HUDEP-2 (cell line): ENCODE measurements at regions not wholly inside any gene's neighbourhood (a gene's known extent, or its start where the extent isn't known, plus 50 kb on each side); places are given as distances from the start of the nearest gene placed in this dataset.

ENCODE experiments used
- DNase-seq, 76 experiments: peaks; one replicate each; lab custom pipeline; 2025; ENCODE audit not compliant: unreplicated experiment in 76 of 76; lab: John Stamatoyannopoulos, UW

DNA sequence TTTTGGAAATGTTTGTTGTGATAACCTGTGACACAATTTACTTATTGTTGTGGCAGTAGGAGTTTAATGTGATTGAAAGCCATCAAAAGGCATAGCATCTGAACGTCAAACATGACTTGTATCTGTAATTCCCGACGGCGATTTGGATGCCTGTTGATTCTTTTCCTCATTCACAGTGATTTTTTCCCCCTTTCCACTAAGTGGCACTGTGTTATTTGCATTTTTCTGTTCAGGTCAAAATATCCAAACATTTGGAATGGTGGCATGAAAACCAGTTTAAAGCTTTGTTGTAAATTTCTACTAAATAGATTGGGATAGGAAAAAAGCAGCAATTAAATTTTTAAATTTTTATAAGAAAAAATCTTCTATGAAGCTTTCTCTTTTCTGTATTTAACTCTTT, 259.9 kb upstream of the KCNH8 start:
- DNase-seq: no peak

DNA sequence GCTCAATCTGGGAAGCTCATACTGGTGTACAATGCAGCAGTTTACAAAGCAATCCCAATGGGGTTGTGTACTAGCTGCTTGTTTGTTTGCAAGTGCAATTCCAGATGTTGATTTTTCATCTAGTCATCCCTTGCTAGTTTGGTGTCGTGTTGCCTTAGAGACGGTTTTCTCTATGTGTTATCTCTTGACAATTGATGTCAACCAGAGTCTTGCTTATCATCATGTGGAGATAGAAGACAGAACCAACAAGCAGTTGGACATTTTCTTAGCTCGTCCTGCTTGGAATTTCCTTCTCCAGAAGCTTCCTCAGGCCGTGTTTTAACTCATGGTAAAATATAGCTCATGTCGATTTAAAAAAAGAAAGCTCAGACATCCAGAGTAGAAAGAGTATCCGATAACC, 262.0 kb upstream of the KCNH8 start:
- no peak for DNase-seq

DNA sequence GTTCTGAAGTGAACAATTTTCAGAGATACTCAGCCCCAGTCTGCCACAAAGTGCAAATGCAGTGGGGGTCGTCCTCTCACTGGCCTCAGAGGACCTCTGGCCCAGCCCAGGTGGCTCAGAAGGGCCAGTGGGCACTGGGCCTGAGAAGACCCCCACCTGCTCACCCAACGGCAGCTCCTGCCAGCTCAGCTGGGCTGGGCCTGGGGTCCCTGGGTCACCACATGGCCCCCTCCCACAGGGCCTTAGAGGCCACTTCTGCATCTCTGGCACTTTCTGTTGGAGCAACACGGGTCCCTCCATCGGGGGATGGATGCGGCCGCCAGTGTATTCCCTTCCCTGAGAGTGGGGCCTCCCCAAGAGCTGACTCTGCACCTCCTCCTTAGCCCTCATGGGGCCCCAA, 262.7 kb upstream of the KCNH8 start:
- no peak for DNase-seq

DNA sequence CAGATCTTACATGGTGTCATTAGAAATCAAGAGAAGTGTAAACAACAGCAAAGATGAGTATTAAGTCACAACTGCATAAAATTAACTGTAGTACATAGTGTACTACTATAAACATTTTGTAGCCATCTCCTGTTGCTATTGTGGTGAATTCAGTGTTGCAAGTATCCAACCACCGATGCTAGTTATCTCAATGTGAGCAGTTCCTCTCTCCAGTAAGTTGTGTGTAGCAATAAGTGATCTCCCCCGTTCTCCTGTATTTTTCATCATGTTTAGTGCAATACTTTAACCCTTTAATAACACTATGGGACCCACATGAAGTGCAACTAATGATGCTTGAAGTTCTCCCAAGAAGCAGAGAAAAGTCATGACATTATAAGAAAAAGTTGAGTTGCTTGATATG, 264.7 kb upstream of the KCNH8 start:
- DNase-seq: no peak

DNA sequence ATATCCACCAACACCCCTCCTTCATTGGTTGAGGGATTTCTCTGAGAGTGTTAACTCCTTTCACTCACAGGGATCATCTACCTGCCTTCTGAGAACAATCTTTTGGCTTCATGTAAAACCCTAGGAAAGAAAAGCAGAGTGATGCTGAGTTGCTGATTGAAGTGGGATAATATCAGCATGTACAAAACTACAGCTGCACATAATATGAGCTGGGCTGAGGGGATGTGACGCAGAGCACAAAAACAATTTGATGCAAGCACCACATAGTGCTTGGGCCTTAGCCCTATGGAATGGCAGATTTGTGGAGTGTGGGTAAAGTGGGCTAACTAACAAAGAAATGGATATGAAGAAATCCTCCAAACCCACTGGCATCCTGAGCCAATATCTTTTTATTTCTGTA, 267.6 kb upstream of the KCNH8 start:
- DNase-seq: no peak

DNA sequence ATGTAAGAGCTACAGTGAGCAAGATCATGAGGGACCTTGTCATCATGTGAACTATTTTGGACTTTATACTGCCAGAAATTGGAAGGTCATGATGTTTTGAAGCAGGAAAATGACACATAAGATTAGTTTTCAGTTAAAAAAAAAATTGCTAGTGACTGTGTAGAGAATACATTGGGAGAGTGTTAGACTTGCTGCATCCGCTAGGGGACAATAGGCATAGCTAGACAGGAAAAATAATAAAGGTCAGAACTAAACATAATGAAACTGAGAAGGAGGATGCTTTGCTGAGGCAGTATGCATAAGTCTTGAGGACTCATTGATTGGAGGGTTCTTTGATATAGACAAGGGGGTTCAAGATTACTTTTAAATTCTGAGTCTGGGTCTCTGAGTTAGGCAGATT, 275.8 kb upstream of the KCNH8 start:
- no peak for DNase-seq

DNA sequence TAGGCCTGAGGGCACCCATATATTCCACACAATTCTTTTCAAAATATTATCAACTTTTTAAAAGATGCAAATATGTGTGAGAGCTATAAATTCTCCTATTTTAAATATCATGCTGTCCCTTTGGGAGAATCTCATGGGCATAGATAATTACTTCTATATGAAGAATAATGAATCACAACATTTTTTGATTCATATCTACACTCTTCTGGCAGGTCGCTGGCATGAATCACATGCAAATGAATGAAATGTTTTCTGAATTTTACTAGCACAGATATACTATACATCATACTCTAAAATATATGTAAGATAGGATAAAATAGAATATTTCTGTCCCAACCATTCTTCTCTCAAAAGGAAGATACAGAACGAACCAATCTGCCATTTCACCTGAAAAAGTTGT, 277.7 kb upstream of the KCNH8 start:
- DNase-seq: no peak

DNA sequence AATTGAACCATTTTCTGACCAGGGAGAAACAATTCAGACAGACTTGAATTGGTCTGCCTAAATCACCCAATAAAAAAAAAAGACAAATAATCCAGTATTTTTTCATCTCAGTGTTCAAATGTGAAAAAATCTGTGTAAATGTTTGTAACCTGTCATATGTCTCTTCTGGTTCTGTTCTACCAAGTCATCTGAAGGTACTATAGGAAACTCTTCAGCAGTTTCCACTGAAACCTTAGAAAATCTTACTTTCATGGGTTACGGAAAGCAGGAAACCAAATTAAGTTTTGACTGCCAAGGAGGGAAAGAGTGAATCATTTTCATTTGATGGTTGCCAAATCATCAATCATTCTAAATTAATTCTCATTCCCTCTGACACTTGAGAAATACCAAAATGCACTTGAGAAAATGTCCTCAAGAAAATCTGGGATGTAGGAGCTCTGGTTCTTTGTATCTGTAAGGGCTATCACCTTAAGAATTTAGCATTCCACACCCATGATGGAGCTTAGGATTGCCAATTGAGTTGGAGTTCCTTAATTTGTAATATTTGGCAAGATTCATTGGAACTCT, 278.2 kb upstream of the KCNH8 start:
- DNase-seq: no peak

DNA sequence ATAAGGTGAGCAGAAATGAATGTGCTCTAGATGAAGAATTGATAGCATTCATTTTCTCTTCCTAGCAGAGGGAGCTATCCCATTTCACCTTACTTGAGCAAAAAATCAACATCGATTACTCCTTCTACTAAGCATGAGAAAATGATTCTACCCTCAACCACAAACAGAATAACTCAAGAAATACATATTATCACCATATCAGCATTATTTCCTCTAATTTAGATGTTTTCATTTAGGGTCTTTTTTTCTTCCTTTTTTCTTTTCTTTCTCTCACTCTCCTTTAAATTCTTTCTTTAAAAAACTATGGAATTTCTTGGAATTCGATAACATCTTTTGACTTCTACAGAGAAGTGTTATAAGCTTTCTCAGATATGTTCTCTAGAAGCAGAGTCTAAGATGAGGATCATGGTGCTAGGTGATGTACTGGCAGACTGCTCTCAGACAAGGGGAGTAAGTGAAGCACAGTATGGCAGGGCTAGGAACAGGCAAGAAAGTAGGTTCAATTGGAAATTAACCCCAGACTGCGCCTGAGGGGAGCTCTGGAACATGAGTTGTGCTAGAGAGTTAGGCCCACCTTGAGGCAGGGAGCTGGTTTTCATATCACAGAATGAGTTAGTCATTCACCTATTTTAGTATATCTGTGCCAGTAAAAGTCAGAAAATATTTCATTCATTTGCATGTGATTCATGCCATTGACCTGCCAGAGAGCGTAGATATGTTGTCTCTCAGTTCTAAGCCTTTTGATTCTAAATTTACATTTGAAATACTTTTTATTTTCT, 279.2 kb upstream of the KCNH8 start:
- DNase-seq: no peak

DNA sequence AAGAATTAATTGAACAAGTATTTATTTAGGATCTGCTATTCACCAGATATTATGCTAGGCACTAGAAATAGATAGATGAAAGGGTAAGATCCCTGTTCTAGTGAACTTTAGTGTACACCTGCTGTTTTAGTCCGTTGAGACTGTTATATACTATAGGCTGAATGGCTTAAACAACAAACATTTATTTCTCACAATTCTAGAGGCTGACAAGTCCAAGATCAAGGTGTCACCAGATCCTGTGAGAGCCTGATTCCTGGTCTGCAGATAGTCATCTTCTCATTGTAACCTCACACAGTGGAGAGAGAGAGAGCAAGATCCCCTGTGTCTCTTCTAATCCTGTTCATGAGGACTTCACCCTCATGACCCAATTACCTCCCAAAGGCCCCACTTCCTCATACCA, 281.4 kb upstream of the KCNH8 start:
- DNase-seq: no peak

DNA sequence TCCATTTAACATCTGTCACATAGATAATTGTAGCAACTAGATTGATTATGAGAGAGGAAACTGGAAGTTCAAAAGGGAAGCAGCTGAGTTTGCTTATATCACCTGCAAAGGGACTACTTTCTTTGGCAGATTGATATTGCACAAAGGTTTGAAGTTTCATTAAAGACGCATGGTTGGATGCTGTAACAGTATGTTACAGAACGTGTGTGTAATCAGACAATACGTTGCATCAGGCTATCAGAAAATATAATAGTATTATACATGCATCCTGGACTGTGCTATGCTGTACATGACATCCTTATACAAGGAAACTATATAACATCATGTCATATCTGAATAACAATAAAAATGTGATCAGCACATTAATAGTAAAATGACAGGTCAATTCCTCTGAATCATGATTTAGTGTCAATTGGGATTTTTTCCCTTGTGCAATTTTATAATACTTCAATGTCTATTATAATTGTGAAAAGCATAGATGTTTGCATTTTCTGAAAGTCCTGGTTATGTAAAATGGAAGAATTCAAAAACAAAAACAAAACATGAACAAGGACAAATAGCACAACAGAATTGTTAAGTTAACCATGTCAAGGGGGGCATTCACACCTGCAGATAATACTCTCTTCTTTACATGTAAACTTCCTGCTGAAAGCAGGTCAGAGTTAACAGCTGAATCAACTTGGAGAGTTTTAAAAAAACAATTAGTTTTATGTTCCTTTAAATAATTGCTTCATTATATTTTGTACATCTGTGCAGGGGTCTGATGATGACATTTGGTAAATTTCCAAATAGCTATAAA, 283.2 kb upstream of the KCNH8 start:
- no peak for DNase-seq

DNA sequence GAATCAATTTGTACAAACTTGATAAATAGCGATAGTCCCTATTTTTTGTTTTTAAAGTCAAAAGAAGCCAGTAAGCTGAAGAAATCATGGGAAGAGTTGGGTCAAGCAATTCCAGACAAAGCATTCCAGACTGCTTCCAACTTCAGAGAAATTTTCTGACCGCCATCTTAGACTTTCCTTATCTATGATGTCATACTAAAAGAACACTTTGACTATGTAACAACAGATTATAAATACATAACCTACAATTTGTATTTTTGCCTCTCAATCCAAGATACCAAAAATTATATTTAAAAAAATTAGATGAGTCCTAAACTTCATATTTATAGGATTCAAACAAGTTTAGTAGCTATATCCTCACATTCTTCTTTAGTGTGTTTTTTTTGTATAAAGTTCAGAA, 286.2 kb upstream of the KCNH8 start:
- DNase-seq: no peak

DNA sequence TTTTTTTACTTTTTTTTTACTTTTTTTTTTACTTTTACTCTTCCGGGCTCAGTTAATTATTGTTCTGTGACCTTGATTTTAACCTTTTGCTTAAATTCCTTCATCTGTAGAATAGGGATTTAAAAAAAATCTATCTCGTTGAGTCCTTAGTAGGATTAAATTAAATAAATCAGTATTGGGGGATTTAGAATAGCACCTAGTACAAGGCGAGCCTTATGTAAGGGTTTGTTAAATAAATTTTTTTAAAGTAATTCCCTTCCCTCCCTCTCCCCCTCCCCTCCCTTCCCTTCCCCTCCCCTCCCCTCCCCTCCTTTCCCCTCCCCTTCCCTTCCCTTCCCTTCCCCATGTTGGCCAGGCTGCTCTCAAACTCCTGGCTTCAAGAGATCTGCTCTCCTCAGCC, 287.2 kb upstream of the KCNH8 start:
- no peak for DNase-seq

DNA sequence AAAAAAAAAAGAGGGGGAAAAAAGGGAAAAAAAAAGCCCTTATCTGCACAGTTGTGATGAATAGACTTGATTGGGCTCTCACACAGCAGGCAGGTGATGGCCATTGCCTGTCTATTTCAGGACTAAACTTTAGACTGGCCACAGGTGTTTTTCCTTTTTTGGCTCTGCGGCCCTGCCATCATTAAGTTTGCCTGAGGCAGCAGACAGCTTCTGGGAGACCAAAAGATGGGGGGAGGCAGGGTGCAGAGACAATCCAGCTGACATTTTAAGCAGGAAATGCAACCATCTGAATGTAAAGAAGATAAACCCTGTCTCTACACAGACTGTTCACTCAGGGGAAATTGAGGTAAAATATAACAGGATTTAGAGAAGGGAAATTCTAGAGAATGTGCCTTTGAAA, 295.0 kb upstream of the KCNH8 start:
- no peak for DNase-seq

DNA sequence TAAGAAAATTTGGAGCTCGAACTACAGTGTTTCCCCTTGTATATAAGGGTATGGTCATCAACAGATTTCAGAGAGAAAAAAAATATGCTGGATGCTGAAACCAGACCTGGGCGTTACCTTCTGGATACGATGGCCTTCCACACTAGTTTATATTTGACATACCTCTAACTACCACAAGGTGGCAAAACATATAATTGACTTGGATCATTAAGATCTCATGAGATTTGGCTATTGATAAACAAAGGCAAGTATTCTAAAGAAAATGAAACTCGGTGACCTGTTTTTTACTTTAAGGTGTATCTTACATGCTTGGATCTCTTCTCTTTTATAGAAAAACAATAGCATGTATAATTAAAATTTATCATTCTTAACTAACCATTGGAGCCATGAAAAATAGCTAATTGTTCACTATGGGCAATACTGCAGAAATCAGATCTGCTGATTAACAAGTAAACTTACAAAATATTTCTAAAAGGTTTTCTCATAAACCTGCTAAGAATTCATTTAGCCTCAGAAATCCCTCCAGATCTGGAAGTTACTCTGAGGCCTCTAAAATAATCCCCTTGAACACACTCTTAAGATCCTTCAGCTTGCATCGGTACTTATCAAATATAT, 300.6 kb upstream of the KCNH8 start:
- DNase-seq: no peak

DNA sequence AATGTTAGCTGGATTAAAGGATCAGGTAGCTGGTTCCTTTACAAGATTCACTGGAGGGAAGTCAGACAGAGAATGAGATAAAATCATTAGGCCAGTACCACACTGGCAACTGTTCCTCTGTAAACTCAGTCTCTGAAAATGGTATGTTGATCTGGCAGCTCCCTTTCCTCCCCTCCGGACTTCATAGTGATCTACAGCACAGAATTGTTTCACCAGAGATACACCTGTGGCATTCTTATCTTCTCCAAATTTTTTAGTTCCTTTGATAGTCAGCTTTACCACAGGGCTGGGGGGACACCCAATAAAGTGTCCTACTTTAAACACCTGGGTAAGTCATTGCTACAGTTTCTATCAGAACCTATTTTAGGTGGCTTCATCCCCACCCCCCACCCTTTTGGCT, 304.3 kb upstream of the KCNH8 start:
- no peak for DNase-seq

DNA sequence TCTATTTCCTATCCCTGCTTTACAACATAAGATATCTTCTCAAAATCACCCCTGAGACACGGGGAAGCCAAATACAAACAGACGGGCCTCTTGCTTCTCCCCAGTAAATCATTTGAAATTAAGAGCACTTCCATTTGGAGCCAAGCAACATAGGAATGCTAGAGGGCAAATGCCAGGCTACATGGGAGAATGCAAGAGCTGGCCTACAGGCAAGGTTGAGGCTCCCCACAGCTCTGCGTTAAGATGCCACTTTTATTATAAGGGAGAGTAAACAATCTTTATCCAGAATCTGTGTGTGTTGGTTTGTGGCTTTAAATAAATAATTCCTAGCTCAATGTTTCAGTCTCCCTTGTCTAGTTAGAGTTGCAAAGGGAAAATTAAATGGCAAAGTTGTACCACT, 305.1 kb upstream of the KCNH8 start:
- no peak for DNase-seq

DNA sequence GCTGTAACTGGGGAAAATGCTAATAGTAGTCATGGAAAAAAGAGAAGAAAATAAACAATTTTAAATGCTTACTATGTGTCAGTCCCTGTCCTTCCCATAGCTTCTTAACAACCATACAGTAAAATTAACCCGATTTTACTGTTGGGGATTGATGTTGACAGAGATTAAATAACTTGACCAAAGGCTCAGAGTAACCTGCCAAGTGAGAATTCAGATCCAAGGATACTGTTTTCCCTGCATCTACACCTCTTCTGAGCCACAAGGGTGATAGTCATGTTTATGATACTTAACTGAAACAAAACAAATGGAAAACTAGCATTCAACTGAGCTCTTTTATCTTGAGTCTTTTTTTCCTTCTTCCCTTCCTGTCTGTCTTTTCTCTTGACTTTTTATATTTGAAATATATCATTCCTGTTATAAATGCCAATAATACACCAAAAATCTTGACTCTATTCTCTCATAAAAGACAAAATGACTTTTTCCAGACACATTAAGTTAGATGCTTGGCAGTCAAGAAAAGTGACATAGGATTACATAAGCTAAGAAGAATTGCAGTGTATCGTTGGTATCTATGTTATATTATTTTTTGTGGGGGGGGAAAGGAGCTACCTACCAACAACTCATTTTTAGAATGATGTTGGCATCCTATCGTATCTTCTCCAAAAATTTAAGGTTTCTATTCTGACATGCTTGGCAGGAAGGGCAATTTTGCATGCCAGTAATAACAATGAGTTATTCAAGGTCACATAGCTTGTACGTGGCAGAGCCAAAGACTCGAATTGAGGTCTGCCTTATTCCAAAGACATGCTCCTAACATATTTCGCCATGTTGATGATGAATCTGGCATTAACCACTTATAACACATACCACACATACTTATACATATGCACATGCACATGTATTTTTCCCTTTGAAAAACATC, 306.6 kb upstream of the KCNH8 start:
- no peak for DNase-seq

DNA sequence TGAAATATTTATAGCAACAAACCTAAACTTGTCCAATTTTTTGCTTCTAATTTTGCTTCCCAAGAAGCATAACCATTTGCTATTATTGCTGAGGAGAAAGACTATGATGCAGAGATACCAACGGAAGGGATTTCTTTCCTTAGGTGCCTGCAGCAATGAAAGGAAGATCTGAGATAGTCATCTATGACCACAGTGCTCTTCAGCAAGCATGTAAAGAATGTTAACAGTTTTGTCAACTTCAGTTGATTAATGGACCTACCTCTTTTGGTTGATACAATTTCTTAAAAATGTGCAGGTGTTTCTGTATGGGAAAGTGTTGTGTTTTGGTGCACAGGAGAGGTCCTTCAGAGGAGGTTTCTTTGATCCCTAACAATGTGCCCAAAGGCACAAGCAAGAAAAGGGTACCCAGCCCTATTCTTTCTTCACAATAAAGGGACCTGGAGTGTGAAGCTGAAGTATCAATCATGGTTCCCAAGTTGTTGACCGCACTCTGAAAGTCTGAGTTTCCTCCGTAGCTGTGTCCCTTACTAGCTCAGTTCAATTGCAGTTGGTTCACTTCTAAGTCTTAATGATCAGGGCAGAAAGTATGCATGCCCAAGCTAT, 307.7 kb upstream of the KCNH8 start:
- DNase-seq: no peak

DNA sequence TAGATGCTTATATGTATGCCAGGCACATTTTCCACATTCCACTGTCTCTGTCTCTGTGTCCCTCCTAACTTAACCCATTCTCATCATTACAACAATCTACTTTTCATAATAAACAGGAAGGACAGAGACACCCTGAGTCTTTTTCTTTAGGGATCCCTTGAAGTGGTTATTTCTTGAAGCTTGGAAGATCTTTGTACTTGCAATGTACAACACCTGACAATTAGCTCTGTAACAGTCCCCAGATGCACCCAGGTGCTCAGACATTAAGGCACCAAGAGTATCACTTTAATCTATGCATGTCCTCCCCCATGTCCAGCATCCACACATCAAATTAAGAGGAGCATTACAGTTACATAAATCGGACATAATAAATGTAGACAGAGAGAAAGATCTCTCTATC, 309.6 kb upstream of the KCNH8 start:
- DNase-seq: no peak
